ENCODE measurements at regions not wholly inside any gene's neighbourhood (a gene's known extent, or its start where the extent isn't known, plus 50 kb on each side); places are given as distances from the start of the nearest gene placed in this dataset.

GRCh38 chr4:164529486-164529885 is 224.4 kb upstream of the SMIM31 start:
- no peak for TF ChIP-seq CTCF (IDR thresholded peaks at IDR 0.05)
- no peak for TF ChIP-seq POLR2A (IDR thresholded peaks at IDR 0.05)
